ENCODE measurements at regions not wholly inside any gene's neighbourhood (a gene's known extent, or its start where the extent isn't known, plus 50 kb on each side); places are given as distances from the start of the nearest gene placed in this dataset.

GRCh38 chr13:74084375-74084935 is 49.7 kb downstream of the KLF12 start:
- in situ Hi-C loops (cut with MboI; ENCODE audit: low pct_unique_long_range_greater_than_20kb, low sequenced_read_pairs), result no loop called here
- no peak for DNase-seq

- in situ Hi-C loops (cut with MboI; ENCODE audit: low pct_unique_long_range_greater_than_20kb, low sequenced_read_pairs), result no loop called here
- DNase-seq, result no peak
Measured at GRCh38 chr13:74082741-74083160, 51.5 kb downstream of the KLF12 start.

GRCh38 chr13:74080762-74081161 is 53.4 kb downstream of the KLF12 start:
- DNase-seq, result no peak
- in situ Hi-C loops (cut with MboI; ENCODE audit: low pct_unique_long_range_greater_than_20kb, low sequenced_read_pairs), result no loop called here

- in situ Hi-C loops (cut with MboI; ENCODE audit: low pct_unique_long_range_greater_than_20kb, low sequenced_read_pairs), result no loop called here
- DNase-seq, result no peak
Measured at GRCh38 chr13:74077792-74078191, 56.4 kb downstream of the KLF12 start.

- in situ Hi-C loops (cut with MboI; ENCODE audit: low pct_unique_long_range_greater_than_20kb, low sequenced_read_pairs), result no loop called here
- no peak for DNase-seq
Measured at GRCh38 chr13:74077375-74077774, 56.8 kb downstream of the KLF12 start.

GRCh38 chr13:74074723-74075122 is 59.5 kb downstream of the KLF12 start:
- in situ Hi-C loops (cut with MboI; ENCODE audit: low pct_unique_long_range_greater_than_20kb, low sequenced_read_pairs), result no loop called here
- no peak for DNase-seq

- DNase-seq, result no peak
- in situ Hi-C loops (cut with MboI; ENCODE audit: low pct_unique_long_range_greater_than_20kb, low sequenced_read_pairs), result no loop called here
Measured at GRCh38 chr13:74073274-74073673, 60.9 kb downstream of the KLF12 start.

GRCh38 chr13:74070513-74070912 is 63.7 kb downstream of the KLF12 start:
- no peak for DNase-seq
- in situ Hi-C loops (cut with MboI; ENCODE audit: low pct_unique_long_range_greater_than_20kb, low sequenced_read_pairs), result no loop called here

- in situ Hi-C loops (cut with MboI; ENCODE audit: low pct_unique_long_range_greater_than_20kb, low sequenced_read_pairs), result no loop called here
Measured at GRCh38 chr13:74070065-74070464, 64.1 kb downstream of the KLF12 start.

GRCh38 chr13:74068471-74068870 is 65.7 kb downstream of the KLF12 start:
- in situ Hi-C loops (cut with MboI; ENCODE audit: low pct_unique_long_range_greater_than_20kb, low sequenced_read_pairs), result no loop called here
- DNase-seq, result no peak

More at GRCh38 chr13:74070065-74070464, 64.1 kb downstream of the KLF12 start:
- DNase-seq, result no peak

- DNase-seq, result no peak
- in situ Hi-C loops (cut with MboI; ENCODE audit: low pct_unique_long_range_greater_than_20kb, low sequenced_read_pairs), result no loop called here
Measured at GRCh38 chr13:74067818-74068217, 66.4 kb downstream of the KLF12 start.

GRCh38 chr13:74066937-74067336 is 67.3 kb downstream of the KLF12 start:
- DNase-seq, result no peak
- in situ Hi-C loops (cut with MboI; ENCODE audit: low pct_unique_long_range_greater_than_20kb, low sequenced_read_pairs), result no loop called here

GRCh38 chr13:74064805-74065312 is 69.3 kb downstream of the KLF12 start:
- in situ Hi-C loops (cut with MboI; ENCODE audit: low pct_unique_long_range_greater_than_20kb, low sequenced_read_pairs), result no loop called here
- no peak for DNase-seq

- in situ Hi-C loops (cut with MboI; ENCODE audit: low pct_unique_long_range_greater_than_20kb, low sequenced_read_pairs), result no loop called here
- no peak for DNase-seq
Measured at GRCh38 chr13:74063533-74064100, 70.6 kb downstream of the KLF12 start.

GRCh38 chr13:74062933-74063332 is 71.3 kb downstream of the KLF12 start:
- no peak for DNase-seq
- in situ Hi-C loops (cut with MboI; ENCODE audit: low pct_unique_long_range_greater_than_20kb, low sequenced_read_pairs), result no loop called here

- in situ Hi-C loops (cut with MboI; ENCODE audit: low pct_unique_long_range_greater_than_20kb, low sequenced_read_pairs), result no loop called here
- DNase-seq, result peak; percentile 17
Measured at GRCh38 chr13:74061926-74062595, 72.1 kb downstream of the KLF12 start.

GRCh38 chr13:74056801-74057542 is 77.2 kb downstream of the KLF12 start:
- in situ Hi-C loops (cut with MboI; ENCODE audit: low pct_unique_long_range_greater_than_20kb, low sequenced_read_pairs), result no loop called here
- no peak for DNase-seq

GRCh38 chr13:74052402-74052928 is 81.7 kb downstream of the KLF12 start:
- in situ Hi-C loops (cut with MboI; ENCODE audit: low pct_unique_long_range_greater_than_20kb, low sequenced_read_pairs), result no loop called here
- no peak for DNase-seq

GRCh38 chr13:74048756-74049155 is 85.4 kb downstream of the KLF12 start:
- DNase-seq, result no peak
- in situ Hi-C loops (cut with MboI; ENCODE audit: low pct_unique_long_range_greater_than_20kb, low sequenced_read_pairs), result no loop called here
